GM12878 (cell line): ENCODE measurements at regions not wholly inside any gene's neighbourhood (a gene's known extent, or its start where the extent isn't known, plus 50 kb on each side); places are given as distances from the start of the nearest gene placed in this dataset.

Experiments
- ATAC-seq: fragments of 200-7000 bp; cut with Tn5 transposase; 3 replicates; pipeline ENCODE4 v1.9.1; 2020; ENCODE audit warnings: mild to moderate bottlenecking, moderate library complexity
- BruUV-seq: library from RNA; stranded (reverse); fragments of 400-500 nt; replicated peaks from 2 replicates; lab custom pipeline; 2021; lab: Mats Ljungman, UMichigan
- CTCF ChIA-PET: fragments of 300-600 bp; sonication (Branson Sonifier 250); formaldehyde crosslinking; extraction: SDS; loops from one replicate; lab custom pipeline; 2021; ENCODE audit warnings: inconsistent platforms; lab: Yijun Ruan, JAX
- POLR2A ChIA-PET: fragments of 350-600 bp; formaldehyde crosslinking; extraction: SDS; loops from one replicate; lab custom pipeline; 2021; ENCODE audit warnings: inconsistent platforms; lab: Charles Lee
- RAD21 ChIA-PET: fragments of 300-600 bp; sonication (Branson Sonifier 250); formaldehyde crosslinking; loops from one replicate; lab custom pipeline; 2023; ENCODE audit warnings: antibody characterized with exemption; ENCODE audit not compliant: unreplicated experiment; lab: Charles Lee
- SMC1A ChIA-PET: fragments of 300-600 bp; sonication (Branson Sonifier 250); formaldehyde crosslinking; loops from one replicate; lab custom pipeline; 2023; ENCODE audit not compliant: unreplicated experiment, uncharacterized antibody; lab: Charles Lee
- DNase-seq: peaks from one replicate; pipeline ENCODE4 v3.0.0-alpha.2; 2011; ENCODE audit warnings: low read depth, low spot score
- FAIRE-seq: peaks from 3 replicates; lab custom pipeline; 2011; peaks lifted over from hg19 to GRCh38; lab: Jason Lieb, UNC
- H2AFZ ChIP-seq: 2 replicates; pipeline ENCODE4 v1.6.0; 2011; ENCODE audit warnings: low read depth, low read length, control low read depth; ENCODE audit not compliant: control insufficient read depth
- H3K27ac ChIP-seq: 2 replicates; pipeline ENCODE4 v1.5.1; 2011; ENCODE audit warnings: control low read depth; ENCODE audit not compliant: control insufficient read depth, insufficient read depth
- H3K27me3 ChIP-seq, 2 experiments: replicated peaks in 1 of 2; 2 replicates each; pipeline versions ENCODE4 v1.6.0 to v1.6.1; 2011; ENCODE audit warnings: low read length in 1 of 2; ENCODE audit not compliant: control insufficient read depth in 2 of 2, insufficient read depth in 2 of 2
- H3K36me3 ChIP-seq, 2 experiments: 2 replicates each; pipeline ENCODE4 v1.5.1; 2011; ENCODE audit warnings: low read length in 1 of 2; ENCODE audit not compliant: control insufficient read depth in 2 of 2, insufficient read depth in 2 of 2
- H3K4me1 ChIP-seq: 2 replicates; pipeline ENCODE4 v1.6.1; 2011; ENCODE audit warnings: mild to moderate bottlenecking, low read length, moderate library complexity, mixed read lengths; ENCODE audit not compliant: control insufficient read depth, insufficient read depth
- H3K4me2 ChIP-seq: 2 replicates; pipeline ENCODE4 v1.6.0; 2011; ENCODE audit warnings: control low read depth; ENCODE audit not compliant: control insufficient read depth, insufficient read depth
- H3K4me3 ChIP-seq: fragments of 200-600 bp; sonication (generic); 2 replicates; pipeline ENCODE4 v1.5.1; 2016
- H3K79me2 ChIP-seq: 2 replicates; pipeline ENCODE4 v1.6.0; 2011; ENCODE audit warnings: low read length; ENCODE audit not compliant: control insufficient read depth, insufficient read depth
- H3K9ac ChIP-seq: 2 replicates; pipeline ENCODE4 v1.8.0; 2011; ENCODE audit warnings: low read length, control low read depth, mixed read lengths; ENCODE audit not compliant: control insufficient read depth, insufficient read depth
- H3K9me3 ChIP-seq: replicated peaks from 3 replicates; pipeline ENCODE4 v1.5.1; 2011; ENCODE audit warnings: mild to moderate bottlenecking, low read length; ENCODE audit not compliant: control insufficient read depth, insufficient read depth
- H4K20me1 ChIP-seq: 2 replicates; pipeline ENCODE4 v1.6.0; 2011; ENCODE audit not compliant: control insufficient read depth, insufficient read depth
- ETV6 ChIP-seq, 2 experiments: fragments of 450-650 bp in 1 of 2; IDR thresholded peaks in 1 of 2; conservative IDR thresholded peaks in 1 of 2; 2 replicates each; pipeline ENCODE4 v1.6.1; 2014; ENCODE audit warnings: antibody characterized with exemption in 1 of 2, borderline replicate concordance in 1 of 2, low read depth in 1 of 2, mild to moderate bottlenecking in 1 of 2, moderate library complexity in 1 of 2
- FOXK2 ChIP-seq: fragments of 450-650 bp; IDR thresholded peaks from 2 replicates; pipeline ENCODE4 v1.6.1; 2017; ENCODE audit warnings: mild to moderate bottlenecking, moderate library complexity
- NFYB ChIP-seq: IDR thresholded peaks from 2 replicates; pipeline ENCODE4 v1.6.1; 2011; ENCODE audit warnings: low read depth, mild to moderate bottlenecking, low read length, improper control_type of control experiment, moderate library complexity; ENCODE audit not compliant: insufficient read depth
- RUNX3 ChIP-seq: IDR thresholded peaks from 2 replicates; pipeline ENCODE4 v1.6.1; 2012; ENCODE audit warnings: low read length, inconsistent platforms
- WGBS: methylation state at CpG from one replicate; pipeline ENCODE4 v1.1.6; 2016; ENCODE audit warnings: low lambda C conversion rate; ENCODE audit not compliant: insufficient replicate concordance, insufficient coverage; ENCODE audit errors: missing lambda C conversion rate; 5-methylcytosine and 5-hydroxymethylcytosine counted together
- in situ Hi-C: fragments of 300-500 bp; cut with MboI; formaldehyde crosslinking; loops from 9 replicates; pipeline ENCODE4 v1.14.3; 2018; ENCODE audit warnings: mixed read lengths
- intact Hi-C: fragments of 100-400 bp; cut with micrococcal nuclease; formaldehyde crosslinking; loops from one replicate; pipeline ENCODE4 v1.14.2; 2022; ENCODE audit not compliant: unreplicated experiment

DNA sequence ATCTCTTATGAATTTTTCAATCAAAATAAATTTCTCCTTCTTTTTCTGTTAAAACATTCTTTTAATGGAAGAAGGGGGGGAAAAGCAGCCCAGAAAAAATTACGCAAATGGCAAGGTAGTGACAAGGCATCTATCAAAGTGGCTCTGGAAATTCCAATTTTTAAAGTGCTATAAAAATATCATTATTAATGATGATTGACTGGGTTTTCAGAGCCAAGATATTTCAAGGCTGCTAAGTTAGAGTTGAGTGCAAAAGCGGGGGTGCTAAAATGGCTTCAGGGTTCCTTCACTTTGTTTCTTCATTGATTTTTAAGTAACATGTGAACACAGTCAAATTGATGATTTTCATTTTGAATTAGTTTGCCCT is 171.6 kb upstream of the CITED2 start:
- 91% methylated on average over 2 of the region's 2 CpGs for WGBS
- ChIA-PET CTCF (no interaction called here), POLR2A (no interaction called here), SMC1A (no interaction called here), RAD21 (no interaction called here)
- H3K79me2 ChIP-seq: no peaks in the 10 kb centered on the region
- H4K20me1 ChIP-seq: no peaks in the 10 kb centered on the region
- no peak for FAIRE-seq
- H2AFZ ChIP-seq: no peak overlapping the region
- no peaks in the 10 kb centered on the region for H3K4me1 ChIP-seq
- no peaks in the 10 kb centered on the region for H3K27me3 ChIP-seq
- no peak for ATAC-seq
- no peak overlapping the region for H3K4me3 ChIP-seq
- no peaks in the 10 kb centered on the region for H3K36me3 ChIP-seq
- in situ Hi-C loops (no loop called here), intact Hi-C loops (no loop called here)
- H3K9ac ChIP-seq: no peak overlapping the region
- DNase-seq: no peak
- no peak overlapping the region for H3K27ac ChIP-seq
- no peak overlapping the region for H3K4me2 ChIP-seq
- TF ChIP-seq NFYB (no peak), FOXK2 (no peak)
- BruUV-seq: no TSS peak
- H3K9me3 ChIP-seq: no peaks in the 10 kb centered on the region

GRCh38 chr6:139545206-139546105 is 171.0 kb upstream of the CITED2 start:
- FAIRE-seq (no peak), ATAC-seq (no peak), DNase-seq (no peak)
- TF ChIP-seq RUNX3: no peak
- no peak for TF ChIP-seq NFYB
- TF ChIP-seq ETV6 (conservative IDR thresholded peaks at IDR 0.05 in 1 of 2, IDR thresholded peaks at IDR 0.05 in 1 of 2; ENCODE audit: borderline replicate concordance in 1 of 2, low read depth in 1 of 2): no peak
- Histone ChIP-seq H3K4me1 (no peaks in the 10 kb centered on the region; the same call in 1 of the 2 replicates), H3K9me3 (no peaks in the 10 kb centered on the region), H2AFZ (no peak overlapping the region), H3K27ac (no peak overlapping the region), H3K4me2 (no peak overlapping the region), H4K20me1 (no peaks in the 10 kb centered on the region), H3K27me3 (no peaks in the 10 kb centered on the region), H3K36me3 (no peaks in the 10 kb centered on the region), H3K9ac (no peak overlapping the region), H3K79me2 (no peaks in the 10 kb centered on the region), H3K4me3 (no peak overlapping the region)
- CTCF ChIA-PET: no interaction called here
- RAD21 ChIA-PET: no interaction called here
- in situ Hi-C loops (no loop called here), intact Hi-C loops (no loop called here)
- 54% methylated on average over 6 of the region's 6 CpGs for WGBS
- POLR2A ChIA-PET: no interaction called here
- no TSS peak for BruUV-seq
- SMC1A ChIA-PET: no interaction called here
